ENCODE measurements at regions not wholly inside any gene's neighbourhood (a gene's known extent, or its start where the extent isn't known, plus 50 kb on each side); places are given as distances from the start of the nearest gene placed in this dataset.

- no peak for DNase-seq (ENCODE audit: low read depth in 2 of 2)
- TF ChIP-seq CTCF (IDR thresholded peaks at IDR 0.05; ENCODE audit: low read depth, low read length) = no peak
- no peak overlapping the region for H3K4me3 ChIP-seq (replicated peaks in 1 of 2; ENCODE audit: low read depth in 2 of 2, low read length in 2 of 2)
These were observed 54.8 kb downstream of the RTP5 start for GRCh38 chr2:241924069-241924908.

GRCh38 chr2:241924909-241925250 is 55.4 kb downstream of the RTP5 start:
- DNase-seq (ENCODE audit: low read depth in 2 of 2) = no peak
- no peak for TF ChIP-seq CTCF (IDR thresholded peaks at IDR 0.05; ENCODE audit: low read depth, low read length)
- no peak overlapping the region for H3K4me3 ChIP-seq (replicated peaks in 1 of 2; ENCODE audit: low read depth in 2 of 2, low read length in 2 of 2)

GRCh38 chr2:241925277-241925676 is 55.7 kb downstream of the RTP5 start:
- TF ChIP-seq CTCF (IDR thresholded peaks at IDR 0.05; ENCODE audit: low read depth, low read length) = no peak
- H3K4me3 ChIP-seq (replicated peaks in 1 of 2; ENCODE audit: low read depth in 2 of 2, low read length in 2 of 2) = no peak overlapping the region
- no peak for DNase-seq (ENCODE audit: low read depth in 2 of 2)

- no peak overlapping the region for H3K4me3 ChIP-seq (replicated peaks in 1 of 2; ENCODE audit: low read depth in 2 of 2, low read length in 2 of 2)
- no peak for DNase-seq (ENCODE audit: low read depth in 2 of 2)
- no peak for TF ChIP-seq CTCF (IDR thresholded peaks at IDR 0.05; ENCODE audit: low read depth, low read length)
These were observed 56.4 kb downstream of the RTP5 start for GRCh38 chr2:241925821-241926441.

- no peak overlapping the region for H3K4me3 ChIP-seq (replicated peaks in 1 of 2; ENCODE audit: low read depth in 2 of 2, low read length in 2 of 2)
- no peak for TF ChIP-seq CTCF (IDR thresholded peaks at IDR 0.05; ENCODE audit: low read depth, low read length)
- no peak for DNase-seq (ENCODE audit: low read depth in 2 of 2)
These were observed 57.2 kb downstream of the RTP5 start for GRCh38 chr2:241926541-241927311.

- TF ChIP-seq CTCF (IDR thresholded peaks at IDR 0.05; ENCODE audit: low read depth, low read length) = no peak
- DNase-seq (ENCODE audit: low read depth in 2 of 2) = no peak
- no peak overlapping the region for H3K4me3 ChIP-seq (replicated peaks in 1 of 2; ENCODE audit: low read depth in 2 of 2, low read length in 2 of 2)
These were observed 60.3 kb downstream of the RTP5 start for GRCh38 chr2:241929551-241930490.

Data from cardiac fibroblast (primary cell).